Amniotic epithelial cell (primary cell): ENCODE measurements at regions not wholly inside any gene's neighbourhood (a gene's known extent, or its start where the extent isn't known, plus 50 kb on each side); places are given as distances from the start of the nearest gene placed in this dataset.

Experiments used
- DNase-seq: peaks from one replicate; pipeline ENCODE4 v3.0.0-alpha.2; 2010; ENCODE audit warnings: low read depth

DNA sequence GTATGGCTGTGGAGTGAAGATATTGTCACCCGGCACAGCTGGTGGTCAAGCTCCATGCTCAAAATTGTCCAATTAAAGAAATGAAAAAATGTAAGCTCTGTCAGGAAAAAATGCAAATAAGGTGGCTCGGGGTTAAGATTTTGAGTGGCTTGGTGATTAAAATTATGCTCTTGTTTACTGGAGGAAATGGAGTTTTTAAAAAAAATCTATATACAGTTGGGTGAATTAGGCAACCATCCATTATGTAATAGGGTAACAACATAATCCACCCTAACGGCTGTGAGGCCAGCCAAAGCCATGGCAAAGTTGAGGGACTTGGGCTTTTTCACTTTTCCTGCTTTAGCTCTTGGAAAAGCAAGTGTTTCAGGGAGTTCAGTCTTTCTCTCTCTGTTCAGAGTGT, 260.8 kb upstream of the HABP2 start:
- no peak for DNase-seq

DNA sequence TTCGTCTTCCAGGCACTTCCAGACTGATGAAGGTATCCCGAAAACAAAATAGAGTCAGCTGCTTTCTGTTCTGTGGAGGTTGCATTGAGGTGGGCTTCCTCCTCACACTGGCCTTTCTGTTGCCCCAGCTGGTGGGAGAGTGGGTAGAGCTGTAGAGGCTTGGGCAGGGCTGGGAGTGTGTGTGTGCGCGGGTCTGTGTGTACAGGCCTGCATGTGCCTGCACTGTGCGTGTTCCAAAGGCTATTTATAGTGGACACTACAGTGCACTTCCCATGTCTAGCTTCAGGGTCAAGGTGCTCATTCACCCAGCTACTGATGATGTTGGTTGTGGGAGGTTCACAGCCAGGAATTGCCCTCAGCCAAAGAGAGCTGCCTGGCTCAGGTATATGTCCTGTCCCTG, 260.1 kb upstream of the HABP2 start:
- no peak for DNase-seq

DNA sequence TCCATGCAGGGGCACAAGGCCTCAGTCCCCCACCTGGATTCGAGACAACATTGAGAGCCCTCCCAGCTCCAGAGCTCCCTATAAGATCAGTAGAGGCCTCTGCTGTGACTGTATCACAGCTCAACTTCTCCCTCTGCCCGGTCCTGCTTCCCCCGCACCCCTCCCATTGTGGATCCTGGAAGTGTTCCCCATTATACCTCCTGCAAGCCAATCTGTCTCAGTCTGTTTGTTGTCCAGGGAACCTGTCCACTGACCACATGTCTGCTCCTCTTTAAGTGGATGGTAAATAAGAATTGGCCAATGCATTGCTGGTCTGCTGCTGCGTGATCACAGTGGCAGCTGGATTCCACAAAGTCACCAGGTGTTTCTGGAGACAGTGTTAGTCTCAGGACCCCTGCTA, 259.7 kb upstream of the HABP2 start:
- DNase-seq: no peak

DNA sequence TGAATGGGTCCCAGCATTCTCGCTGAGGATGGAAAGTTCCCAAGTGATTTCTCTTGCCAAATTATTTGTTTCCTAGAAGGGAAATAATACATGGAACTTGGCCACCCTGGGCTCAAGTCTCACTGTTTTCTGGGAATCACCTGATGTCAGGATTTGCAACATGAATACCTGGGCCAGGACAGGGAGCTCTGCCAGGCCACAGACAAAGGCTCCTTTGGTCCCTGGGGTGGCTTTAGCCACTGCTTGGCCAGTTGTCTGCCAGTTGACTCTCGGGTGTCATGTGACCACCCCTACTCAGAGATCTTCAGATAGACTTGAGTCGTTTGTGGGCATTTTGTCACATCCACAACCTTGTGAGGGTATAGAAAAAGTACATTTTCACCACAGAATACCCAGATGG, 258.0 kb upstream of the HABP2 start:
- no peak for DNase-seq

DNA sequence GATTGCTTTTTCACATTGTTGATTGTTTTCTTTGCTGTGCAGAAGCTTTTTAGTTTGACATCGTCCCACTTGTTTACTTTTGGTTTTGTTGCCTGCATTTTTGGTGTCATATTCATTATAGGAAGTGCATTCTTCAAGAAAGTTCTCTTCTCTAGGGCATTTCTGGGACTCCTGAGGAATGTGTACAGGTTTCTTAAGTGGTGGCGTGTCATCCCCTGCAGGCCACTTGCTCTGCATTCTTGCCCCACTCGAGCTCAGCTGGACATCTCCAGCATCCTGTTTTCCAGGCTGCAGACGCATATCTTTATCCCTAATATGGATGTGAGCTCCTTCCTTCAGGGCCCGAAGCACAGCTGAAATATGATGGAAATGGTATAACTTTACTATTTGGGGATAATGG, 255.6 kb upstream of the HABP2 start:
- DNase-seq: peak; percentile 9

DNA sequence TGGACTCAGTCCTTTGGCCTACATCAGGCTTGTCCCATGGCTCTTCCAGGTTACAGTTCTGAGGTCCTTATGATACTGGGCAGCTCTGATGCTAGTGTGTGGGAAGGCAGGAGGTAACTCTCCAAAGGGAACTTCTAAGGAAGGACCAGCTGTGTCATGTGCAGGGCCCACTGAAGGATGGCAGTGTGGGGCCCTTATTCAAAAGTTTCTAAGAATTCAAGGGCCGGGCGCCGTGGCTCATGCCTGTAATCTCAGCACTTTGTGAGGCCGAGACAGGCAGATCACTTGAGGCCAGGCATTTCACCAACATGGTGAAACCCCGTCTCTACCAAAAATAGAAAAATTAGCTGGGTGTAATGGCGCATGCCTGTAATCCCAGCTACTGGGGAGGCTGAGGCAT, 254.2 kb upstream of the HABP2 start:
- DNase-seq: no peak

DNA sequence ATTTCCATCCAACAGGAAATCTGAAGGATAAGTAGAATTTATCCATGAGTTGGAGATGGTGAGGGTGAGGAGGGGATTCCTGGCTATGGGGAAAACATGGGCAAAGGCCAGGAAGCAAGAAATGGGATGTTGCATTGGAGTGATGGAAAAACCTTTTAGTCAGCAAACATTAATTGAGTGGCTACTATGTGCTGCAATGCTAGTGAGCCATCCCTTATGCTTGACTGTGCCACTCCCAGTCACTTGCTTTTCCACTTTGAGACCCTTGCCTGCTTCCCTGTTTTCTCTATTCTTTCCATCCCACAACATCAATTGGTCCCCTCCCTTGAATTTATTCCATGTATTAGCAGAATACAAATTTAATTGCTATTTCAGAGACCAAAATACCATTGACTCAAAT, 252.7 kb upstream of the HABP2 start:
- no peak for DNase-seq

DNA sequence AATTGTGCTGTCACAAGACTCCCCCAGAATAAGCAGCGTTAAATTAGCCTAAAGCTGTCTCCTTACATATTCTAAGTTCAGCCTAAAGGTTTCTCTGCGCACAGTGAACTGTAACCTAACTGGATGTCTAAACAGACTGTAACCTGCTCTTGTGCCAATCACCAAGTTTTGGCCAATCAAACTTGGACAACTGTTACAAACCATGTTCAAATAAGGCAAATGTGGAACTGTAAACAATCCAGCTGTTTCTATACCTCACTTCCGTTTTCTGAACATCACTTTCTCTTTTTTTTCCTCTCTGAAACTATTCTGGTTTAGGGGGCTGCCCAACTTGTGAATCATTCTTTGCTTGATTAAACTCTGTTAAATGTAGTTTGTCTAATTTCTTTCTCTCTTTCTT, 252.2 kb upstream of the HABP2 start:
- no peak for DNase-seq

DNA sequence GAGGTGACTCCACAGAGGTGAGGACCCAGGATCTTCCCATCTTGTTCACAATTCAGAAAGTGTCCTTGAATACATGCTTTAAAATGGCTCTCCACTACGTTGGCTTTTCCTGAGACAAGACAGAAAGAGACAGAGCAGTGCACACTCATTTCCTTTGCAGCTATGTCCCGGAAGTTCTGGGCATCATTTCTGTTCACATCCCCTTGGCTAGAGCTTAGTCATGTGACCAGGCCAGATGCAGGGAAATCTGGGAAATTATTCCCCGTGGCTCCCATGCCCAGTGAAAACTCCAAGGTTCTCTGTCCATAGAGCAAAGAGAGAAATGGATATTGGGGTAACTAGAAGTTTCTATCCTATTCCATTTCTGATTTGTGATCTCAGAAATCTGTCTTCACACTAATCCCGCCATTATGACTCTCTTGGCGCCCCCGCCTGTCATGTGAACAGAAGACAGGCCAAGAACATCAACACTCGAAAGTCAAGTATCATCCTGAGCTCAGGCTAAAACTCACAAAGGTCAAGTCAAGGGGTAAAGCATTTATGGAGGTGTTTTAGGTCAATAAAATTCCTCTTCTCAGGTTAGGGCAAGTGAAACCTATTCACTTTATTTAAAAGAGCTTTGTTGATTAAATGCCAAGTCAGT, 251.4 kb upstream of the HABP2 start:
- DNase-seq: no peak

DNA sequence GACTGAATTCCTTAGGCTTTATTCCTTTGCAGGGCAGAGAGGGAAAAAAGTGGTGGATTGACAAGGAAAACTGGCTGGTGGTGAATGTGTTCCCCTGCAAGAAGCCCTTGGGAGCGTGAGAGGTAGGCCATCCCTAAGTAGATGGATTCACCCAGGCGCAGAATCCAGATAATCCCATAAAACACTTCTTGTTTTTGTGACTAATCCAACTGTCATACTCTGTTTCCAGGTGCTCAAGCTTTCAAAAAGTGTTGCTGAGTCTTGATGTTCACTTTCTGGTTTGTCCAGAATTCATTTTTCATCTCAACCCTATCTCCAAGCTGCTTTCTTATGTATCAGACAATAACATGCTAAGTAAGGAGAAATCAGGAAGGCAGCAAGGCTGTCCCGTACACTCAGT, 250.8 kb upstream of the HABP2 start:
- no peak for DNase-seq

DNA sequence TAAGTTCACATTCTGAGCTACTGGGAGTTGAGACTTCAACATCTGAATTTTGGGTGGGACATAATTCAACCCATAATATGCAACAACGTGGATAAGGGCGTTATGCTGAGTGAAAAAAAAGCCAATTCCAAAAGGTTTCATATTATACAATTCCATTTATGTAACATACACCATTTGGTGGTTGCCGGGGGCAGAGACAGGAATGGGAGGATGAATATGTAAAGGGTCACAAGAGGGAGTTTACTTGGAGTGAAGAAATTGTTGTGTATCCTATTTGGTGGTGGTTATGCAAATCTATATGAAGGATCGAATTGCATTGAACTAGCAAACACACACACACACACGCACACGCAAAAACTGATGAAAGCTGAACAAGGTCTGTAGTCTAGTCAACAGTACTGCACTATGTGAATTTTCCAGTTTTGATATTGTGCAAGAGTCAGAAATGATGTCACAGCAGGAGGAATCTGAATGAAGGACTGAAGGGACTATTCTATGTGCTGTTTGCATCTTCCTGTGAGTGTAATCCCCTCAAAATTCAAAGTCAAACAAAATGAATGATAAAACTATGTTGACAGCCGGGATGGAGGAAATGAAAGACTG, 249.2 kb upstream of the HABP2 start:
- peak; percentile 32 for DNase-seq

DNA sequence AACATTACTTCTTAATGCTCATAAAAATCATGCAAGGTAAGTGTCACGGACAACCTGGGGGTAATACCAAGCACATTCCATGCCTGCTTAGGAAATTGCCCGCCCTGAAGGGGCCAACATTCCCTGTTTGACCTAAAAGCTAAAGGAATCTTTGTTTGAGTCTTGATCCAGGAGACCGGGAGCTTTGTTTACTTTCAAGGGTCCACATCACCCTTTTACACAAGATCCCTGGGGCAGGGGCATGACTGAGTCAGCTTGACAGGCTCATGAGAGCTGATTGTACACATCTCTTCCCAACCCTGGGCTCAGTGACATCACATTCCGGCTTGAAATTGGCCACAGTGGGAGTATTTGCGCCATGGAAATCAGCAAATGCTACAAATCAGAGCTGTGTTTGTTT, 248.1 kb upstream of the HABP2 start:
- DNase-seq: no peak

DNA sequence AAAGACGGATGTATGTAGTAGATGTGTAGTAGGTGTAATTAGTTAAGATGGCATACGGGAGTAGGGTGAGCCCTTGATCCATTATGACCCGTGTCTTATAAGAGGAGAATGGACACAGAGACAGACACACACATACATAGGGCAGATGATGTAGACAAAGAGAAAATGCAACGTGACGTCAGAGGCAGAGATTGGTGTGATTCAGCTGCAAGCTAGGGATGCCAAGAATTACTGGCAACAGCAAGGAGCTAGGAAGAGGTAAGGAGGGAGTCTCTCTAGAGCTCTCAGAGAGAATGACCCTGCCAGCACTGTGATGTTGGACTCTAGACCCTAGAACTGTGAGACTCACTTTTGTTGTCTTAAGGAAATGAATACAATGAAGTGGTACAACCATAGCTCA, 247.0 kb upstream of the HABP2 start:
- DNase-seq: peak; percentile 55

DNA sequence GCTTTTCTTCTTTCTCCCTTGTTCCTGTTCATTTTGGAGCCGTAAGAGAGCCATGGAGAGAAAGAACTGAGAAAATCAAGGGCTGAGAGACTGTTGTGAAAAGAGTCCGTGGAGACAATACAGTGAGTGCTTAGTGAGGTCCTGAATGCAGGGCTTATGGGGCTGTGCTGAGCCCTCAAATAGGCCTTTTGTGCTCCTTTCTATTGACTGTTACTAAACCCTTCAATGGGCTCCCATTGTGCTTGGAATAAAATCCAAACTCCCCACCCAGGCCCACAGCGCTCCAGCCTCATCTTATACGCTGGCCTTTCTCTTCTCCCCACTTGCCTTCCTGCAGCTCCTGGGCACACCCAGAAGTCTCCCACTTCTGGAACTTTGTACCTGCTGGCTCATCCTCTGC, 243.1 kb upstream of the HABP2 start:
- DNase-seq: no peak

DNA sequence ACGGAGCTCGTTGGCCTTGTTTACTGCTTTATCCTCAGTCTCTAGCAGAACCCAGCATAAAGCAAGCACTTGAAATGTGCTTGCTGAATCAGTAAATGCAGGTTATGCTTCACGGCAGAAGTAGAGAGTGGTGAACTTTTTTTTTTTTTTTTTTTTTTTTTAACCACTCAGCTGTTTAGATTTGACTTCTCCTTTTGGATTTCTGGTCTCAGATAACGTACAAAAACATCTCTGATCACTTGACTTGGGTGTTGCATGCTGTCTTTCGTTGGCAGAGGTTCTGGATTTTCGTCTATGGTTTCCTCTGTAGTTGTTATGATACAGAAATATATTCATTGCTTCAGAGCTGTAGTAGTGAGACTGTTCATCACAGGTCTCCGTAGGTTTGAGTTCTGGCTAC, 242.5 kb upstream of the HABP2 start:
- no peak for DNase-seq

DNA sequence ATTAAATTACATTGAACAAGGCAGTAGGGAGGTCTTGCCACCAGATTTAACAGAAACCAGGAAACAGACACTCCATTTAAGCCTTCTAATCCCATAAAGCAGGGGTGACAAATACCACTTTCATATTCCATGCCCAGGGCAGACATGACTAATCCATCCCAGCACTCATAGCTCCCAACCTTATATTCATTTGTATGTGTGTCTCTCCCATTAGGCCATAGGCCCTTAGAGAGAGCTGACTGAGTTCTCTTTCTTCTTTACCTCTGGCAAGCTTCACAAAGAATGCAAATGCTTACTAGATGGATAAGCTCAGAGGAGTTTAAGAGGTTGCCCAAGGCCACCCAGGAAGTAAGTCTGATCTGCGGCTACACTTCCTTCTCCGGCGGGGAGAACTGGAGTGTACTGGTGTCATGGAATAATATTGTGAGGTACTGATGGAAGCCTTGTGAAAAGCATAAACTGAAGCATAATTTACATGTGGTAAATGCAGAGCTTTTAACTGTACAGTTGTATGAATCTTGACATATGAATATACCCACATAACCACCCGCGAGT, 239.7 kb upstream of the HABP2 start:
- no peak for DNase-seq

DNA sequence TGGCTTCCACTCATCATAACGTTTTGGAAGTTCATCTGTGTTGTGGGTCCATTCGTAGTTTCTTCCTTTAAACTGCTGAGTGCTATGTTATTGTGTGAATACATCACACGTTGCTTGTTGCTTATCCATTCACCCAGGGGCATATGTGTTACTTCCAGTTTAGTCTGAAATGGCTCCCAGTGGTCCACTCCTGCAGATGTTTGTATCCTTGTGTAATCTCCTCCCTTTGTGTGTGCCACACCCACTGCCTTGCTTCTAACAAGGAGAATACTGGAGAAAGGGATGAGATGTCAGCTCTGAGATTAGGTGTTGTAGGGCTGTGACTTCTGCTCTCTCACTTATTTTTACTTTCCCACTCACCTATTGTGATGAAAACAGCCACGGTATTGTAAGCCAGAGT, 239.1 kb upstream of the HABP2 start:
- DNase-seq: no peak

DNA sequence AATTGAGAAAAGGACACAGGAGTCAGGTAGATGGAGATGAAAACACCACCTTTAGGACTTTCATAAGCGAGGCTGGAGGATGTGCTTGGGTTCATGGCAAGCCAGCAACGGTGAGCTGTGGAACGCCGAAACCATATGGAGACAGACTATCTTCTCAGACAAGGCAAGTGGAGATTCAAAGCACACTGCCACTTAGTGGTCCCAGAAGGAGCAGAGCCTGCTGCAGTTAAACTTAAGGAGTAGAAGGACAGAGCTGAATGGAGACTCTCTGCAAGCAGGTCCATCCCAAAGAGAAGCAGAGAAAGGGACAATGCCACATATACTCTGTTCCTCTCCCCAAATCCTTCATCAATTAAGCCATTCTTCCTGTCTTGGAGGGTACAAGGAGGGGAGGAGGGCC, 236.3 kb upstream of the HABP2 start:
- no peak for DNase-seq

DNA sequence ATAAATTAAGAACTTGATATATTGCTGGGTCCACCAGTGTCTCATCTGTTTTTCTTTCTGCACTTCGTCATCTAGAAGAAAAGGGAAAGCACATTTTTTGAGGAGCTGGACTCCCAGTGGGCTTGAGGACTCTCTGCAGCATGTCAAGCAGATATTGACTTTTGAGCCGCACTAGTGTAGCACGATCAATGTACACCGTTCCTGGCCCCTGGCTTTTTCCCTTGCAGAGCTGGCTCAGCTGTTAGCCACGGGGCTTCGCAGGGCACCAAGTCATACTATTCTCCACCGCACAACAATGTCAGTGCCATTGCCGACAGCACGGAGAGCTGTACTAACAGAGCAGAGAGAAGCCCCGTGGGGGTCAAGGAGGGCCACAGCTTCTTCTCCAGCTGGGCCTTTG, 235.4 kb upstream of the HABP2 start:
- DNase-seq: no peak

DNA sequence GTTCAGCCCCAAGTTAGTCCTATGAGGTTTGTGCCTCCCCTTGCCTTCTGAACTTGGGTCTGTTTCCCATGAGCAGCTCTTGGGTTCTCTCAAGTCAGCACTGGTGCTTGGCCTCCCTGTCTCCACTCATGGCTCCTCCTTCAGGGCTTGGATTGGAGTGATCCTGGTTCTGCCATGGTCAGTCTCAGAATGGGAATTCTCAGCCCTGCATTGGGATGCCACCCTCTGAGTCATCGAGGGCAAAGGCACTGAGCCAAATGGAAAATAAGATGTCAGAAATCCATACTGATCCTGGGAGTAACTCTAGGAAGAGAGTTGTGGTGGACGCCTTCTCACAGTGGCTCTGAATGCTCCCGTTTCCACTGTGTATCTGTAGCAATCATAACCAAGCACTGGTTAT, 233.4 kb upstream of the HABP2 start:
- DNase-seq: no peak

DNA sequence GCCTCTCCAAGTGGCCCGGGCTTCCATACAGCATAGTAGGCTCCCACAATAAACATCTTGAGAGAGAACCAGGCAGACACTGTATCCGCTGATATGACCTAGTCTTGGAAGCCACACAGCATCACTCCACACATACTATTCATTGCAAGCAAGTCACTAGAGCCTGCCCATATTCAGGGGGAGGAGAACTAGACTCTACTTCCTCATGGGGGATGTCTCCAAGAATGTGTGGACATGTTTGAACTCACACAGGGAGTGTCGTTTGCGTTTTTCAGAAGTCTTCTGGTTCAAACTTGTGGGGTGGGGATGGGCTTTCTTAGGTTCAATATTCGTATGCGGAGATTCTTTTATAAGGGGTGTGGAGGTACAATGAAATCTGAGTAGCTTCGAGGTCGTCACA, 232.6 kb upstream of the HABP2 start:
- no peak for DNase-seq

DNA sequence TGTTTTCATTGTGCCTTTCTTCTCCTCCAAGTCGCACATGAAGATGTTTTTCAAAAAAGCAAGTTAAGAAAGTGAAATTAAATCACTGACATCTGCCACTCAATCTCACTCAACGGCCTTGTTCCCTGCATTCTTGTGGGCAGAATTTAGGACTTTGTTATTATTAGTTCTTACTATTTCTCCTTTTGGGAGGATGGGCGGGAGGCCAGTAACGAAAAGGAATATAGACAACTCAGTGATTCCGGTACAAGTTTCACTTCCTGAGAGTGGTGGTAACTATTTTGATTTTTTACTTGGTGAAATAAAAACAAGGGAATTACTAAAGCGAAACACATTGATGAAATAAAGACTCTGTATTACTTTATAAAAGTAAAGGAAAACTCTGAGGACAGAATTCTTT, 231.9 kb upstream of the HABP2 start:
- DNase-seq: no peak

DNA sequence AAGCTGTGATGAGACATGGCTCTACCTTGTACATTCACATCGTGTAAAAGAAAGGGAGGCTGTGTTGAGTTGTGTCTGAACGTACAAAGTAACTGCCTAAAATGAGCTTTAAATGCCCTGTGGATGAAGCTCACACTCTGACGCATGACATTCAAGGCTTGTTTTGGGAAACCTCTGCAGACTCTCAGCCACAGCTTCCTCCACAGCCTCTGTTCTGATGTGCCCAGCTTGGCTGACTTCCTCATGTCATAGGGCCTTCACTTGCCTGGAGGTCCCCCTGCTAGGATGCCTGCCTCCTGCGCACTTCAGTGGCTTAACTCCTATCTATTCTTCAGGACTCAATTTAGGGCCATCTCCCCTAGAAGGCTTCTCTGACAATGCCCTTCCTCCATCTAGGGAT, 230.0 kb upstream of the HABP2 start:
- DNase-seq: no peak

DNA sequence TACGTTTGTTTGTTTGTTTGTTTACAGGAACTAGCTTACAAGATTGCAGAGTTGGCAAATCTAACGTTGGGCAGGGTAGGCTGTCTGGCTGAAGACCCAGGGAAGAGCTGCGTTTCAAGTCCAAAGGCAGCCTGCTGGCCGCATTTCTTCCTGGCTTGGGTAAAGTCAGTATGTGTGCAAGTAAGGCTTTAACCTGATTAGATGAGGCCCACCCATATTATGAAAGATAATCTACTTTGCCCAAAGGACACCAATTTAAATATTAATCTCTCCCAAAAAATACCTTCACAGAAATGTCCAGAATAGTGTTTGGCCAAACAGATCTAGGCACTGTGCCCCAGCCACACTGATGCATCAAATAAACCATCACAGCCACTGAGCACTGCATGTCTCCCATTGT, 228.9 kb upstream of the HABP2 start:
- DNase-seq: no peak
